A549 (cell line): ENCODE measurements at regions not wholly inside any gene's neighbourhood (a gene's known extent, or its start where the extent isn't known, plus 50 kb on each side); places are given as distances from the start of the nearest gene placed in this dataset.

Experiments
- ATAC-seq, 2 experiments: fragments of 200-7000 bp in 1 of 2; fragments of >200 bp in 1 of 2; cut with Nextera tagmentation in 1 of 2; cut with Tn5 transposase in 1 of 2; 3 replicates each; pipeline versions ENCODE4 v1.8.0 to v1.9.1; 2018 to 2020; ENCODE audit warnings: mild to moderate bottlenecking in 1 of 2, moderate library complexity in 1 of 2
- CTCF ChIA-PET: fragments of 300-600 bp; sonication (Branson Sonifier 250); formaldehyde crosslinking; extraction: SDS; loops from one replicate; lab custom pipeline; 2021; ENCODE audit warnings: antibody characterized with exemption, inconsistent platforms; lab: Yijun Ruan, JAX
- POLR2A ChIA-PET: fragments of 350-600 bp; formaldehyde crosslinking; extraction: SDS; loops from one replicate; lab custom pipeline; 2021; ENCODE audit warnings: antibody characterized with exemption, inconsistent platforms; lab: Yijun Ruan, JAX
- DNase-seq, 2 experiments: peaks; one replicate each; pipeline versions ENCODE4 v3.0.0 to v3.0.0-alpha.2; 2011 to 2016; ENCODE audit warnings: low read depth in 1 of 2, low spot score in 1 of 2
- FAIRE-seq: peaks from 2 replicates; lab custom pipeline; 2011; peaks lifted over from hg19 to GRCh38; lab: Jason Lieb, UNC
- H3K27ac ChIP-seq, 2 experiments: fragments of >200 bp; sonication (Bioruptor Twin); formaldehyde crosslinking; 3 replicates each; pipeline ENCODE4 v1.5.1; 2016 to 2017
- H3K4me1 ChIP-seq: fragments of >200 bp; sonication (Bioruptor Twin); formaldehyde crosslinking; 3 replicates; pipeline ENCODE4 v1.6.1; 2016
- H3K4me2 ChIP-seq: fragments of >200 bp; sonication (Bioruptor Twin); formaldehyde crosslinking; 3 replicates; pipeline ENCODE4 v1.6.1; 2016
- H3K4me3 ChIP-seq: fragments of >200 bp; sonication (Bioruptor Twin); formaldehyde crosslinking; 3 replicates; pipeline ENCODE4 v1.5.1; 2016
- H3K9me3 ChIP-seq: fragments of >200 bp; sonication (Bioruptor Twin); formaldehyde crosslinking; 3 replicates; pipeline ENCODE4 v1.6.1; 2016
- ATOH8 ChIP-seq: fragments of 250-450 bp; sonication (Bioruptor Pico); IDR thresholded peaks from 2 replicates; pipeline ENCODE4 v1.5.0; 2020; ENCODE audit warnings: low read depth, mild to moderate bottlenecking, moderate library complexity
- BCL3 ChIP-seq: fragments of >200 bp; sonication (Bioruptor Twin); formaldehyde crosslinking; IDR thresholded peaks from 3 replicates; pipeline ENCODE4 v1.6.1; 2016
- BHLHE40 ChIP-seq: IDR thresholded peaks from 2 replicates; pipeline ENCODE4 v1.6.1; 2012; ENCODE audit warnings: low read depth, low read length, inconsistent platforms
- CHD4 ChIP-seq: fragments of 200-600 bp; sonication (generic); IDR thresholded peaks from 2 replicates; pipeline ENCODE4 v1.6.1; 2016; ENCODE audit warnings: antibody characterized with exemption, mild to moderate bottlenecking, borderline replicate concordance
- E2F6 ChIP-seq: IDR thresholded peaks from 2 replicates; pipeline ENCODE4 v1.6.1; 2012; ENCODE audit warnings: low read depth, borderline replicate concordance
- EHF ChIP-seq: fragments of 250-450 bp; sonication (Bioruptor Pico); IDR thresholded peaks from 2 replicates; pipeline ENCODE4 v1.5.0; 2020; ENCODE audit warnings: mild to moderate bottlenecking
- EHMT2 ChIP-seq: fragments of 200-600 bp; sonication (generic); IDR thresholded peaks from 2 replicates; pipeline ENCODE4 v1.6.1; 2016; ENCODE audit warnings: antibody characterized with exemption, low read depth, mild to moderate bottlenecking, moderate library complexity
- ELK1 ChIP-seq: fragments of 150-350 bp; IDR thresholded peaks from 2 replicates; pipeline ENCODE4 v1.6.1; 2014; ENCODE audit warnings: low read depth, mild to moderate bottlenecking, low read length
- FOXS1 ChIP-seq: fragments of 250-450 bp; sonication (Bioruptor Pico); IDR thresholded peaks from 2 replicates; pipeline ENCODE4 v1.5.0; 2020; ENCODE audit warnings: mild to moderate bottlenecking, moderate library complexity
- HDAC2 ChIP-seq: fragments of 200-600 bp; sonication (generic); IDR thresholded peaks from 2 replicates; pipeline ENCODE4 v1.6.1; 2016
- HES2 ChIP-seq: fragments of >200 bp; sonication (Bioruptor Twin); formaldehyde crosslinking; IDR thresholded peaks from 2 replicates; pipeline ENCODE4 v1.6.1; 2016
- HMGXB4 ChIP-seq: fragments of 250-450 bp; sonication (Bioruptor Pico); IDR thresholded peaks from 2 replicates; pipeline ENCODE4 v1.5.0; 2021; ENCODE audit warnings: mild to moderate bottlenecking, moderate library complexity, borderline replicate concordance
- HOXB13 ChIP-seq: fragments of 250-450 bp; sonication (Bioruptor Pico); IDR thresholded peaks from 2 replicates; pipeline ENCODE4 v1.5.0; 2020; ENCODE audit warnings: low read depth, mild to moderate bottlenecking, moderate library complexity
- HOXB5 ChIP-seq: fragments of 250-450 bp; sonication (Bioruptor Pico); IDR thresholded peaks from 2 replicates; pipeline ENCODE4 v1.5.0; 2020; ENCODE audit warnings: mild to moderate bottlenecking, moderate library complexity
- JUNB ChIP-seq: fragments of >200 bp; sonication (Bioruptor Twin); formaldehyde crosslinking; IDR thresholded peaks from 2 replicates; pipeline ENCODE4 v1.6.1; 2016
- KDM1A ChIP-seq: fragments of 200-600 bp; sonication (generic); IDR thresholded peaks from 2 replicates; pipeline ENCODE4 v1.6.1; 2016; ENCODE audit warnings: low read depth, mild to moderate bottlenecking
- KDM5A ChIP-seq: fragments of 200-600 bp; sonication (generic); IDR thresholded peaks from 2 replicates; pipeline ENCODE4 v1.6.1; 2016; ENCODE audit warnings: antibody characterized with exemption, mild to moderate bottlenecking
- MAX ChIP-seq: IDR thresholded peaks from 2 replicates; pipeline ENCODE4 v1.6.1; 2012
- MYC ChIP-seq: IDR thresholded peaks from 2 replicates; pipeline ENCODE4 v1.6.1; 2012; ENCODE audit warnings: mild to moderate bottlenecking, inconsistent platforms, low read length, improper control_type of control experiment, borderline replicate concordance
- NPAS2 ChIP-seq: fragments of 250-450 bp; sonication (Bioruptor Pico); IDR thresholded peaks from 2 replicates; pipeline ENCODE4 v1.8.0; 2022; ENCODE audit warnings: mild to moderate bottlenecking, moderate library complexity, borderline replicate concordance
- REST ChIP-seq: fragments of 200-600 bp; sonication (generic); IDR thresholded peaks from 2 replicates; pipeline ENCODE4 v1.6.1; 2016; ENCODE audit warnings: antibody characterized with exemption, mild to moderate bottlenecking, moderate library complexity
- SMC3 ChIP-seq: fragments of >200 bp; sonication (Bioruptor Twin); formaldehyde crosslinking; IDR thresholded peaks from 3 replicates; pipeline ENCODE4 v1.6.1; 2018; ENCODE audit warnings: inconsistent platforms
- TFCP2L1 ChIP-seq: fragments of 250-450 bp; sonication (Bioruptor Pico); IDR thresholded peaks from 2 replicates; pipeline ENCODE4 v1.5.0; 2021; ENCODE audit warnings: mild to moderate bottlenecking
- TP53 ChIP-seq: fragments of 250-450 bp; sonication (Bioruptor Pico); IDR thresholded peaks from 2 replicates; pipeline ENCODE4 v1.5.0; 2021; ENCODE audit warnings: mild to moderate bottlenecking, moderate library complexity
- ZC3H11A ChIP-seq: fragments of 450-650 bp; IDR thresholded peaks from 2 replicates; pipeline ENCODE4 v1.6.1; 2014; ENCODE audit warnings: antibody characterized with exemption, mild to moderate bottlenecking
- ZSCAN20 ChIP-seq: fragments of 250-450 bp; sonication (Bioruptor Pico); IDR thresholded peaks from 2 replicates; pipeline ENCODE4 v1.8.0; 2022; ENCODE audit warnings: mild to moderate bottlenecking, moderate library complexity
- WGBS: methylation state at CpG from one replicate; pipeline ENCODE4 v1.1.6; 2017; ENCODE audit errors: missing lambda C conversion rate; 5-methylcytosine and 5-hydroxymethylcytosine counted together

- no peaks in the 10 kb centered on the region for H3K4me1 ChIP-seq
- H3K4me3 ChIP-seq = no peak overlapping the region
- no peak for DNase-seq
- CTCF ChIA-PET = no interaction called here
- H3K27ac ChIP-seq = no peak overlapping the region
- ATAC-seq = no peak
- no peak for TF ChIP-seq KDM1A
- no peak for TF ChIP-seq FOXS1 (CRISPR knock-in tag)
- no peak for TF ChIP-seq MAX
- TF ChIP-seq ZC3H11A = no peak
- no peak for TF ChIP-seq BHLHE40
- TF ChIP-seq ELK1 = no peak
- TF ChIP-seq HES2 = no peak
- no peak for TF ChIP-seq TFCP2L1 (CRISPR knock-in tag)
- TF ChIP-seq MYC = no peak
- no peak for TF ChIP-seq EHMT2
- no peak for TF ChIP-seq KDM5A
- no peak for TF ChIP-seq HOXB5
- no peak for TF ChIP-seq JUNB
- TF ChIP-seq ZSCAN20 (CRISPR knock-in tag) = no peak
- TF ChIP-seq CHD4 = no peak
- TF ChIP-seq HDAC2 = no peak
- no peak for TF ChIP-seq TP53 (CRISPR knock-in tag)
- TF ChIP-seq SMC3 = no peak
- TF ChIP-seq BCL3 = no peak
- no peak for TF ChIP-seq ATOH8 (CRISPR knock-in tag)
- TF ChIP-seq, all 56 proteins: peak for 0
- no peak for FAIRE-seq
- no peak overlapping the region for H3K4me2 ChIP-seq
- POLR2A ChIA-PET = no interaction called here
- 33% methylated on average over 5 of the region's 5 CpGs for WGBS
- no peaks in the 10 kb centered on the region for H3K9me3 ChIP-seq
These were observed 165.8 kb upstream of the KCNMB2 start for GRCh38 chr3:178370387-178370786.

GRCh38 chr3:178381555-178381954 is 154.7 kb upstream of the KCNMB2 start:
- 0 out of 6 replicates have a peak overlapping the region, but pooled peaks of 1 of the 2 experiments have one; percentile 43 for H3K27ac ChIP-seq
- POLR2A ChIA-PET = no interaction called here
- H3K4me2 ChIP-seq = no peak overlapping the region; the same call in 2 of the 3 replicates
- FAIRE-seq (no peak), ATAC-seq (no peak), DNase-seq (no peak)
- CTCF ChIA-PET = no interaction called here
- peaks cover 6% of the 10 kb centered on the region for H3K4me1 ChIP-seq
- no peaks in the 10 kb centered on the region for H3K9me3 ChIP-seq
- no peak overlapping the region for H3K4me3 ChIP-seq
- WGBS = 52% methylated on average over 1 of the region's 1 CpG
- no peak for TF ChIP-seq HES2
- TF ChIP-seq NPAS2 = no peak
- no peak for TF ChIP-seq HOXB13 (CRISPR knock-in tag)
- no peak for TF ChIP-seq BHLHE40
- no peak for TF ChIP-seq E2F6
- no peak for TF ChIP-seq EHMT2
- no peak for TF ChIP-seq TFCP2L1 (CRISPR knock-in tag)
- TF ChIP-seq ATOH8 (CRISPR knock-in tag) = no peak
- no peak for TF ChIP-seq CHD4
- no peak for TF ChIP-seq EHF (CRISPR knock-in tag)
- no peak for TF ChIP-seq HDAC2
- TF ChIP-seq MYC = no peak
- no peak for TF ChIP-seq REST
- no peak for TF ChIP-seq HMGXB4
